Limb (tissue), 2 donors: ENCODE measurements at regions not wholly inside any gene's neighbourhood (a gene's known extent, or its start where the extent isn't known, plus 50 kb on each side); places are given as distances from the start of the nearest gene placed in this dataset.
A peak's percentile ranks its signal among the peaks of the same experiment; 100 is the strongest.
"Not testable (repeated sequence)": the region's sequence is repeated elsewhere in the genome, so short reads cannot be mapped to it uniquely, and the experiment has no call there.

Source experiments
- DNase-seq, 2 donors: peaks; one replicate each; pipeline ENCODE4 v3.0.0-alpha.2; 2016; ENCODE audit errors: extremely low spot score in 2 of 2

DNA sequence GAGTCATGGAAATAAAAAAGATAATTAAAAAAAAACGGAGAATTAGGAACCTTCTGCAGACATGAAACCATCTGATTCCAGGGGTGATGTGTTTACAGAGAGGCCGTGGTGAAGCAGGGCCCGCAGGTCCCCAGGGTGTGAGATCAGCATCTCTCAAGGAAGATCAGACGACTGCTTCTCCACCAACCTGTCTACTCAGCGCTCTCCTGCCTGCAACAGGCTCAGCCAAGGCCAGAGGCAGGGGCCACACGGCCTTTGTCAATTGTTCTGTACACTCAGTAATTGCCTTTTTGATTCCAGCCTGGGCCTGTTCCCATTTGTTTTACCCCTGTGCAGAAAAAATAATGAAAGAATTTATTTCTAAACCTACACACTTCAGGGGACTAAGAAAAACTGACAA is 124.6 kb downstream of the NXPE2 start:
- no peak for DNase-seq

DNA sequence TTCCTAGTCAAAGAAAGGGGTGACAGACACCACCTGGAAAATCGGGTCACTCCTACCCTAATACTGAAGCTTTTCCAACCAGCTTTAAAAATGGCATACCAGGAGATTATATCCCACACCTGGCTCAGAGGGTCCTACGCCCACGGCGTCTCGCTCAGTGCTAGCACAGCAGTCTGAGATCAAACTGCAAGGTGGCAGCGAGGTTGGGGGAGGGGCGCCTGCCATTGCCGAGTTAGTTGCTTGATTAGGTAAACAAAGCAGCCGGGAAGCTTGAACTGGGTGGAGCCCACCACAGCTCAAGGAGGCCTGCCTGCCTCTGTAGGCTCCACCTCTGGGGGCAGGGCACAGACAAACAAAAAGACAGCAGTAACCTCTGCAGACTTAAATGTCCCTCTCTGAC is 127.1 kb downstream of the NXPE2 start:
- DNase-seq, result not testable (repeated sequence)

DNA sequence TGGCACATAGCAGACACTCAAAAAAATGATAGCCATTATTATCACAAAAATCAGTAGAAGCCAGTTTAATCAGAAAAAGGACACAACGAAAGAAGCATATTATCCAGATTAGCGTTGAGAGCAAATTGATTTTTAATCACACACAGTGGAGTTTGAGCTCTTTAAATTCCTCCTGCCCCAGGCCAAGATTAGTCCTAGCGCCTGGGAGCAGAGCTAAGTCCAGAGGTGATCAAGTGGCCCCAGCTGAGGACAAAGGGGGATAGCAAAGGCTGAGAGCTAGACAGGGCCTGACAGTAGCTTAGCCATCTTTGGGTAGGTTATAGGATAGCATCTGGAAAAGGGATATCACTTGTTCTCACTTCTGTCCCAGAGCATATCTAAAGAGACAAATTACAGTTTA is 133.6 kb downstream of the NXPE2 start:
- no peak for DNase-seq

DNA sequence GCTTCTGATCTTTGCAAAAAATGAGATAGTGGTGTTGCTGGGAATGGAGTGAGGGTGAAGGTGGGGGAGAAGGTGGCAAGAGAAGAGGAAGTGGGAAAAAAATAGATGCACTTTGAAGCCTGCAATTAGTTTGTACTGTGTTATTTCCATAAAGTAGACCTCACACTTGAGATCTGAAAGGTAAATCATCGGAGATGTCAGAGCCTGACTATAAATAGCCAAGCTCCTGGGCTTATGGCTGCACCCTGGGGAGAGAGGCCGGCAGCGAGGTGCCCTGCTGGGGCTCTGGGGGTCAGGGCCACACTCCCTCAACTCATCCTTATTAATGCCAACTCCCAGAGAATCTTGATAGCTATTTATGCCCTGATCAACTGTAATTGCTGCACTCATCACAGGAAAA is 134.4 kb downstream of the NXPE2 start:
- no peak for DNase-seq

- no peak for DNase-seq
These were observed 134.9 kb downstream of the NXPE2 start for GRCh38 chr11:114813189-114813718.

GRCh38 chr11:114815176-114815575 is 136.8 kb downstream of the NXPE2 start:
- DNase-seq, result no peak

- no peak for DNase-seq
These were observed 137.4 kb downstream of the NXPE2 start for GRCh38 chr11:114815761-114816160.

DNA sequence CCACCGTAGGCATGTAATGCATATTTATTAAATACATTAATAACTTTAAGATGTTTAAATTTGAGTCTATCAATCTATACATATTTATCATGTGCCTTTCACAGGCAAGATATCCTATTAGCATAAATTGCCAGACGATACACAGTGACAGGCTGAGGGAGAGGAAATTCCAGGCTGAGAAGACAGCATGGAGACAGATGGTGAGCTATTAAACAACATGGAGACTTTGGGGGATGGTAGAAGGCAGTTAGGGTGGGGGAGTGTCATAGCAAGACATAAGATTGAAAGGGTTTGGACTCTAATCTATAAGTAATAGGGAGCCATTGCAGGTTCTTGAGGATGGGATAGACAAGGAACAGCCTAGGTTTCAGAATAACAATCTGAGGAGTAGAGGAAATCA is 138.5 kb downstream of the NXPE2 start:
- no peak for DNase-seq

GRCh38 chr11:114818382-114818781 is 140.1 kb downstream of the NXPE2 start:
- DNase-seq, result no peak

DNA sequence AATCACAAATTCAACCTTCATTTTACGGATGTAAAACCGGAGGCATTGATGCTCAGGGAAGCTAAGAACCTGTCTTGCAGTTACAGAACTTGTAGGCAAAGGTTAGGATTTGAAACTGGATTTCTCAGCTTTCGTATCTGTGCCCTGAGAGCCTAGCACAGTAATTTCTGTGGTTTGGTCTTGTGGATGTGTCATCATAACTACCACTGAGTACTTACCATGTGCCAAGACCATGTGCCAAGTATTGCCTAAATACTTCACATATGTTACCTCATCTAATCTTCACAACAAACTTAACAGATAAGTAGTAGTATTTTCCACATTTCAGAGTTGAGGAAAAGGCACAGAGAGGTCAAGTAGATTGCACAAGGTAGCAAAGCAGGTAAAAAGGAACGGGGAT is 140.7 kb downstream of the NXPE2 start:
- no peak for DNase-seq

- DNase-seq, result no peak
These were observed 142.3 kb downstream of the NXPE2 start for GRCh38 chr11:114820621-114821020.

GRCh38 chr11:114821621-114822412 is 143.5 kb downstream of the NXPE2 start:
- no peak for DNase-seq

DNA sequence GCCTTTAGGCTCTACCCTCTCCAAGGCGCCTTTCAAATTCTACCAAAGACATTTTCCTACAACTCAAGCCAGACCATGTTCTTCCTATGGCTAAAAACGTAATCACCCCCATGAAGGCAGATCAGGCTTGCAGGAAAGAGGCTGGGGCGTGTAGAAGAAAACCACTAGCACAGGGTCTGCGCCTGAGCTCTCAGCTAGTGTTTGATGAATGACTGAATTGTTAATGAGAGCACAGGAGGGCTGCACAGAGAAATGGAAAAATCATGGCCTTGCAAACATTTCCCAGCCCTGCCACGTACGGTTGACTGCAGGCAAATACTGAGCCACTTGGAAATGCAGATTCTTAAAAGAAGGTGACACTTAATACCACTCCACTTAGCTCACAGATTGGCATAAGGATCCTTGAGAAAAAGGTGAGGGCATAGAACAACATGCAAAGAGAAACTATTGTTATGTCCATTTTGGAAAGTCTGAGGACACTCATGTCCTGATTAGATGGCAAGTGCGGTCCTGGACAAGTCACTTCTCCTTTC is 148.6 kb downstream of the NXPE2 start:
- no peak for DNase-seq

- no peak for DNase-seq
These were observed 149.4 kb downstream of the NXPE2 start for GRCh38 chr11:114827736-114828135.

DNA sequence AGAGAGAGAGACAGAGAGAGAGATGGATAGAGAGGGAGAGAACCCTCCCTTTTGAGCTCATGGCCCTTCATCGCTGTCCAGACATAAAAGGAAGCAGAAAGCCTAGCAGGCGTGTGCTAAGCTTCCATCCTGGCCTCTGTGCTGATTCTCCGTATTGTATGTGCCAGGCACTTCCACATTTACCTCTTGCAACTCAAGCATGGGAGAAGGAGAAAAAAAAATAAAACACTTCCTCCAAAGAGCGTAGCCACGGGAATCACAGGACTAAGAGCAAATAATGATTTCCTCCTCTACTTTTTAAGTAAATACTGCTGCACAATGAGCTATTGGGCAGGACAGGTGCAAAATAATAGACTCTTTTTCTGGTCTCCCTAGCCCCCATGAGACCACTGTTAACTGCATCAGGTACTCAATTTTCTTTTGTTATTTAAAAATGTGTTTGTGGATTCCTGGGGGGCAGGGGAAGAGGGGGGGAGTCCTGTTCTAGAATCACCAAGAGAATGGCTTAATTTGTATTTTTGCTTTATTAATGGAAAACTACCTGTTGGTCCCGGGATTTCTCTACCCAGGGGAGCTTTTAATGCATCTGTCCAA is 154.3 kb downstream of the NXPE2 start:
- DNase-seq, result no peak

GRCh38 chr11:114836161-114836560 is 157.8 kb downstream of the NXPE2 start:
- DNase-seq, result no peak

DNA sequence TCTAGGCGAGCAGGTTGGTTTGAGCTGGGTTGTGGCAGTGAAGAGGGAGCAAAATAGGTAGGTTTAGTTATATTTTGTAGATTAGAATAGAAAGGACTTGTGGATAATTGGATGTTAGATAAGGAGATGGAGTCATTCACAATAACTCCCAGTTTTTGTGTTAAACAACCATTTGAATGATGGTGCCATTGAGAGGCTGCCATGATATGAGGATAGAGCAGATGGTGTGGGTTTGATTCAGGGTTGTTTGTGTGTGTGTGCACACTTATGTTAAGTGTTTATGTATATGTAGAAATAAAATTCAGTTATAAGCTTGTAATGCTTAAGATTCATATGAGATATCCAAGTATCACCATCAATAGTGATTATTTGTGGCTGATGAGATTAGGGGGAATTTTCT is 166.6 kb downstream of the NXPE2 start:
- DNase-seq, result no peak

DNA sequence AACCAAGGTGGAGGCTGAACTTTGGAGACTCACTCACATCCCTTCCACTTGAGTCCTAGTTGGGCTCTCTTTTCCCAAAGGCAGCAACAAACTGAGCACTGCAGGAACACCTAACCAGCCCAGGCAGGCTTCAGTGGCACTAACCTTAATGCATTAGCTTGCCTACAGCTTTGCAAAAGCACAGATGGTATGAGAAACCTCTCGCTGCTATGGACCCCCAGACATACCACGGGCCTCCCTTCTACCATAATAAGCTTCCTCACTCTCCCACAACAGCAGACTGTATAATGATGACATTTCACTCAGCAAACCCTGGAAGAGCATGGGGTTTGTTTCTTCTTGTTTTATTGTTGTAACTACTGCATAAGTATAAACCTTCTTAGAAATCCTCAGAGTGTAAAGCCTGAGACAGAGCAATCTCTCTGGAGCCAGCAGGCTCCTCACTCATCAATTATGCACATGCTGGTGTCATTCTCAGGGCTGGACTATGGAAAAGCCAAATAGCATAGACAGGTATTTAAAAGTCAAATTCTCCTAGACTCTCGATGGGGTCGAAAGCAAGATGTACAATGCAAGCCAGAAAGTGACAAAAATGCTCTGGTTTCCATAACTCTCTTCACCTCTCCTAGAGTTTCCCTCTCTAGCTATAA is 167.6 kb downstream of the NXPE2 start:
- DNase-seq, result no peak

GRCh38 chr11:114846416-114846791 is 168.1 kb downstream of the NXPE2 start:
- peak; percentile 47 to 48 for DNase-seq

GRCh38 chr11:114847306-114847975 is 169.1 kb downstream of the NXPE2 start:
- no peak for DNase-seq

DNA sequence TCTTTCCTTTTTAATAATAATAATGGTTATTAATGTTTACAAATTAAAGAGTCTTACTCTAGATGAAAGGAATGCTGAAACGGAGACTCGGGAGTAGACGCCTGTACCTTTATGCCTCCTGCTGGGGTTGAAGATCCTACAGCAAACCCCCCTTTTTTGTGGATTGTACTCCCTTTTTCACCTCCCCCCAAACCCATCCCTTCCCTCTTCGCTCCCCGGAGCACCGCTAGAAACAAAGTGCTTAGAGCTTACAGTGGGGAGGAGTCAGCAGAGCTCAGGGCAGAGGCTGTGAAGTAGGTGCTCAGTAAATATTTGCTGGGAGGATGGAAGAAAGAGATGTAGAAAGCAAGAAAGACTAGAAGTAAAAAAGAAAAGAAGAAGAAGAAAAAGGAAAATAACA is 169.7 kb downstream of the NXPE2 start:
- DNase-seq, result no peak

- DNase-seq, result no peak
These were observed 179.0 kb downstream of the NXPE2 start for GRCh38 chr11:114857281-114857680.
